GM18951 (cell line): ENCODE measurements at regions not wholly inside any gene's neighbourhood (a gene's known extent, or its start where the extent isn't known, plus 50 kb on each side); places are given as distances from the start of the nearest gene placed in this dataset.

Experiments used
- POLR2A ChIP-seq: IDR thresholded peaks from 4 replicates; pipeline ENCODE4 v1.6.1; 2011; ENCODE audit warnings: mild to moderate bottlenecking; ENCODE audit not compliant: insufficient read length, insufficient read depth; ENCODE audit errors: extremely low read depth
- in situ Hi-C: fragments of 300-500 bp; cut with MboI; formaldehyde crosslinking; loops from one replicate; pipeline ENCODE4 v1.12.0; 2022; ENCODE audit warnings: low sequenced_read_pairs, mixed read lengths, inconsistent platforms; ENCODE audit not compliant: unreplicated experiment

DNA sequence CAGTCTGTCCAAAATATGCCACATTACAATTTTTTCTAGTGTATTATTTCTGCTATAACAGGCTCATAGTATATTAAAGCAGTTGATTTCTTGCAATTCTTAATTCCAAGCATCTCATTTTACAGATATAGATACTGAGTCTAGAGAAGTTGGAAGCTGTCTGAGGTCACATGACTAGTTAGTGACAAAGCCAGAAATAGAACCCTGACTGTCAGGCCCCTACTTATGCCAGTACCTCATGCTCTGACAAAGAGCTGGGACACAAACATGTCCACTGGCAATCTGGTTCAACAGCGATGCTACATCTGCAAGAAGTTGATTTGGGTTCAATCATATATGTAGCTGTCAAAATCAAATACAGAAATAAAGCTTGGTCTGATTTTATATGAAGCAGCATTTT lies 750.4 kb upstream of the FAM98A start:
- no peak for TF ChIP-seq POLR2A
- in situ Hi-C loops: no loop called here

DNA sequence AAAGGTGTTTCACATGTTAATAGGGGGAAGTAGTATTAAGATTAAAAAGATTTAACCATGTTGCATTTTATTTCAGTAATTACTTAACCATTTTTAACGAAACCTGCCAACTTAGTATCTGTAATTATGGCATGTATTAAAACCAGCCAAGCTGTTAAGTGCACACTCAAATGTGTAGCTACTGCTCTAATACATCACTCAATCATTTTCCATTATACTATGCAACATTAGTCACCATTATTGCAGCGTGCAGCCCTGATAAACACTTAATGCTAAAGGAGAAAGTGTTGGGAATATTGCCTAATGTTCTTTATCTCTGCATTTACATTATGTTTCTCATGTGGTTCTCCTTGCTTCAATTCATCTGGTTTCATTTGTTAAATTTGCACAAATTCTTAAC lies 745.9 kb upstream of the FAM98A start:
- no peak for TF ChIP-seq POLR2A
- in situ Hi-C loops: no loop called here

DNA sequence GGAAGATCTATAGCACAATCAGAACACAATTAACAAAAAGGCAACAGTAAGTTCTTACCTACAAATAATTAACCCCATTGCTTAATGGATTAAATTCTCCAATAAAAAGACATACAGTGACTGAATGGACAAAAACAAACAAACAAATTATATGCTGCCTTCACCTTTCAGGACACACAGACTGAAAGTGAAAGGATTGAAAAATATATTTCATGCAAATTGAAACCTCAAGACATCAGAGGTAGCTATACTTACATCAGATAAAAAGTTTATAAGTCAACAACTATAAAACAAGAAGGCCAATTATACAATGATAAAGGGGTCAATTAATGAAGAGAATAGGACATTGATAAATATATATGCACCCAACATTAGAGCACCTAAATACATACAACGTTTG lies 741.2 kb upstream of the FAM98A start:
- TF ChIP-seq POLR2A: no peak
- in situ Hi-C loops: no loop called here

DNA sequence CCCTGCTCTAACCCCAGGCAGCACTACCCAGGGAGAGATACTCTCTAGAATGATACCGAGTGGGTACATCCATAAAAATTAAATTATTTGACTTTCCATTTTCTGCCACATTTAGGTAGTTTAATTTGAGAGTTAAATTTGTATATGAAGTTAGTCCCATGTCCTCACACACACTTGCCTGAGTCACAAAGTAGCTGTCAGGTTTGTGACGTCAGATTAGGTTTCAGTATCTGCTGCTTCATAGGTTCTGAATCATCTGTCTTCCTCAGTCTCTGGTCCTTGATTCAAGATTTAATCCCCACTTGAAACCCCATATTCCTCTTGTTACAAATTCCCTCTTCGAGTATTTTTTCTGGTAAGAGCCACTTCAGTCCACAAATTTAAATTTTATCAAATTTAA lies 738.6 kb upstream of the FAM98A start:
- no peak for TF ChIP-seq POLR2A
- in situ Hi-C loops: no loop called here

DNA sequence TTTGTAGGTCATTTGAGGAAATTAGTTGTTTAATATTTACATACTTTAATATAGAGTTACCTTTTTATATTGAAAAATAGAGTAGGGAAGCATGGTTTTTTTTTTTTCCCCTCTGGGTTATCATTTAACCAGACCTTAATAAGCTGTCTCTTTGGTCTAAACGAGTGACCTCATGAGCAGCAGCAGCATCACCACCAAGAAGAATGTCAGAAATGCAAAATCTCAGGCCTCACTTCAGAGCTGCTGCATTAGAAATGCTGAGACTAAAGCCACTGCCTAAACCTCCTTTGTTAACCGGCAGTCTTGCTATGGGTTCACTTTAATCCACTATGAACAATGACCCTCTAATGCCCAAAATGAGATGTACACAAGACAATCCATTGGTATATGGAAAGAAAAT lies 733.7 kb upstream of the FAM98A start:
- in situ Hi-C loops: no loop called here
- TF ChIP-seq POLR2A: no peak

DNA sequence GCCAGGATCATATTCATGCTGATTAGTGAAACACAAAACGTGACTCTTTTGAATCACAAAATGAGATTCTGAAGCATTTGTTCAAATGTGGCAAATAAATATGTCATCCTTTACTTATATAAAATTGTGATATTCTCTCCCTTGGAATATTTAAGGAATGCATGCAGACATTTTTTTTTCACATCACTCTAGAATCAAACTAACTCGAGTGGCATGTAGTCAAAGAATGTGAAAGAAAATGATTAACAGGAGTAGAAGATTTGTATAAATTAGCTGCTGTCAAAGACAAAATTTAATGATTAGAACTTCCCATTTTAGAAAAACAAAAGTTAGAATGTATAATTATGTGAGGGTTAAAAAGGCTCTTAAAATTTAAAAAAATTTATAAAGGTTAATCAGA lies 721.0 kb upstream of the FAM98A start:
- no peak for TF ChIP-seq POLR2A
- in situ Hi-C loops: no loop called here

DNA sequence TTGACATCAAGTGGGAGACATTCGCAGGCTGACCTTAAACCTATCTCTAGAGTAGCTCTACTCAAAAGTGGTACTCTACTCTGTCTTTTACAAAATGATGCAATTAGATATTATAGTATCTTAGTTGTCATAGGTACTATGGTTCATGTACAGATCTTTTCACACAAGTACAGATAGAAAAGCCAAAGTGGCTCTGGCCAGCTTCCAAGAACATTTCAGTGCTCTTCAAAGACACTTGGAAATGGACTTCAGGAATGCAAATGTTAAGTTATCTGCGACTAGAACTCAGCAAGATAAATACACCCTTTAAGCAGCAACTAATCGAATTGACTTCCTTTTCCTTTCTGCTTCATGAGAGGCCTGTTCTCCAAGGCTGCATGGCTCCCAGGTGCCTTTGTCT lies 718.7 kb upstream of the FAM98A start:
- in situ Hi-C loops: no loop called here
- TF ChIP-seq POLR2A: no peak

DNA sequence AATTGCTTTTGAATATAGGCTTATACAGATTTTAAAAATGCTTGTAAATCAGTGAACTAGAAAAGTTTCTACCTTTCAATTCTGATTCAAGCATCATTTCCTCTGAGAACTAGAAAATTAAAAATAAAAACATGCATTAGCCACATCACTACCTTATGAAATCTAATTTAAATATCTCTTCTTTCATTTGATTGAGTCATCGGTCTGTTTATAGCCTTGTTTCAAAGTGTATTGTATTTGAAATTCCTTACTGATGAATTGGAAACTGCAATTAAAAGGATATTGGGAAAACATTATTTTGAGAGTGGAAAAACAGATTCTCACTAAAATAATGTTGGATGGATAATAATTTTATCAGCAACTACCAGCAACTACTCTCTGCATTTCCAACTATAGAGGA lies 717.7 kb upstream of the FAM98A start:
- no peak for TF ChIP-seq POLR2A
- in situ Hi-C loops: no loop called here

DNA sequence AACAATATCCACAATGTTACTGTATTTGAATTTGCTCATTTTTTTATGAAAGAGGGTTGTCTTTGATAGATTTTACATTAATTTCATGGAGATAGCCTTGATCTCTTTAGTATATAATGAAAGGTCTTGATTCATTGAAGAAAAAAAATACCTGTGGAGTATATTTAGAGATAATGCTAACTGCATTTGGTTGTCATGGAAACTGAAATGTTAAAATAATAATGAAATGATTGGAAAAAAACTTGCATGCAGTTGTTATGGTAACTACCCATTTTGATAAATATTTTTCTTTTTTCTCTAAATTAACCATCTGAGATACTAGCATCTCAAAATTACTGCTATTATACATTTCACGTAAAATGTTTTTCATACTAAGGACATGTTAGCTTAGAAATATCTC lies 712.7 kb upstream of the FAM98A start:
- no peak for TF ChIP-seq POLR2A
- in situ Hi-C loops: no loop called here

DNA sequence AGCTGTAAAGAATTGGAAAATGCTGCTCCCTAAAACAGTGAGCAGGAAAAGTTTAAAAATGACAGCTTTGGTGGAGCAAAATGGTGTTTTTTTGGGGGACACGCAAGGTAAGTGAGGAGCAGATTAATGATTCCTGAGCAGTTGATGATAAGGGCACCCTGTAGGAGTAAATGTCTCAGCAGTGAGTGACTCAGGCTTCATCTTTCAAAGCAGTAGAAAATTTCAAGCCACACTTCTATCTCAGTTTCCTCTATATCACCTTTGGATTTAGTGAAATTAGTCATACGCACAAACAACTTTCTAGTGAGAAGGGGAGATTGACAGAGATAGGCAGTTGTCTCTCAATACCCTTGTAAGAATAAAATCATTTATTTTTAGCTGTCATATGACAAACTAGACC lies 709.0 kb upstream of the FAM98A start:
- in situ Hi-C loops: no loop called here
- TF ChIP-seq POLR2A: no peak

DNA sequence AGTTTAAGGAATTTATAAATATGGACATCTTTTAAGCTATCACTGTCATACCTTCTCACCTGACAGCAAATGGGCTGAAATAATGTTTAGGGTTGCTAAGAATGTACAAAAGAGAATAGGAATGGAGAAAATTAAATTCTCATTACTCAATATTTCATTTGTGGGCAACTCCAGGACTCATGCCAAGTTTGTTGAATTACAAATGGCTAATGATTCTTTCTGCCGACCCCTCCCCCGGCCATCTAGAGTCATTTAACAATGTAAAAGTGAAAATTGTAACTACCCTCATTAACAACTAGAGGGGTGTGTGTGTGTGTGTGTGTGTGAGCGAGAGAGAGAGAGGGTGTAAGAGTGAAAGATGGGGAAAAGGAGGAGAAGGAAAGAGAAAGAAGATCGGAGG lies 708.5 kb upstream of the FAM98A start:
- in situ Hi-C loops: no loop called here
- no peak for TF ChIP-seq POLR2A

DNA sequence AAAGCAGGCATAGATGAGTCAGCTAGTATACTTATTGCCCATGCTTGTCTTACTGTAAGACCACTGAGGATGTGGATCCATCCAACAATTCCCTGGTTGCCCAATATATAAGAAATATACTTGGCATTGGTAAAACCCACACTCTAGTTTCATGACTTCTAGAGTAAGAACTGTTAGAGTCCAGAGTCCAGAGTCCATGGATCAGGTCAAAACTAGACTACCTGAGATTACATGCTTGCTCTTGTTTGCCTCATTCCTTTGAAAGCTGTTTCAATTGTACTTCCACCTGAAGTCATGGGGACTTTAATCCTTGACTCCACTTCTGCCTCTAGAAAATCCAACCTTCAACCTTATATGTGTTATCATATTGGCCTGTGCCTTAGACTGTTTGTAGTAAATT lies 707.6 kb upstream of the FAM98A start:
- no peak for TF ChIP-seq POLR2A
- in situ Hi-C loops: no loop called here

DNA sequence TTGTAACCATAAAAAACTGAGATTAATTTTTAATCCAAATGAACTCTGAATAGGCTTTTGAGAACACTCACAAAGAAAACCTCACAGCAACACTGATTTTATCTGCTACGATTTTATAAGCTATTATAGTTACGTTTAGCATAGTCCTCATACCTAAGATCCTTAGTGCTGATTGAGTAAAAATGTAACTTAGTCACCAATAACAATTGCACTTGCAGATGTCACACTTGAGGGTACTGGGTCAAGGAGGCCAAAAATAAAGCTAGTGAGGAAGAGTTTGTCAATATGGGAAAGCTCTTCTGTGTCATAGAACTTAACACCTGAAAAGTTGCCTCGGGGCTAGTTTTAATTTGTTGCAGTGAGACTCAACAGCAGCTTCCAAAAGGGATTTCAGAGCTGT lies 706.5 kb upstream of the FAM98A start:
- no peak for TF ChIP-seq POLR2A
- in situ Hi-C loops: no loop called here

DNA sequence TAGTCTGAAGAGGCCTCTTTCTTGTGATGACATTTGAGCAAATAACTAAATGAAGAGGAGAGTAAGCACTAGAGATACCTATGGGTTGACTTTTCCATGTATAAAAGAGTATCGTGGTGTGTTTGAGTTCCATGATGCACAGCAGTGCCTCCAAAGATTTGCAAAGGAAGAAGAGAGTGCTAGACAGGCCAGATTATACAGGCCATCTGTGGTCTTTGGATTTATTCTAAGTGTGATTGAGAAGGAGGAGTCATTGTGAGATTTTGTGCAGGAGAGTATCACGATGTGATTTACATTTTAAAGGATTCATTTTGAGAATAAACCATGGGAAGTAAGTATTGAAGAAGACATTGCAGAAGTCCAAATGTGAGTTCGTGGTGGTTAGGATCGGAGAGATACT lies 695.9 kb upstream of the FAM98A start:
- in situ Hi-C loops: no loop called here
- no peak for TF ChIP-seq POLR2A

DNA sequence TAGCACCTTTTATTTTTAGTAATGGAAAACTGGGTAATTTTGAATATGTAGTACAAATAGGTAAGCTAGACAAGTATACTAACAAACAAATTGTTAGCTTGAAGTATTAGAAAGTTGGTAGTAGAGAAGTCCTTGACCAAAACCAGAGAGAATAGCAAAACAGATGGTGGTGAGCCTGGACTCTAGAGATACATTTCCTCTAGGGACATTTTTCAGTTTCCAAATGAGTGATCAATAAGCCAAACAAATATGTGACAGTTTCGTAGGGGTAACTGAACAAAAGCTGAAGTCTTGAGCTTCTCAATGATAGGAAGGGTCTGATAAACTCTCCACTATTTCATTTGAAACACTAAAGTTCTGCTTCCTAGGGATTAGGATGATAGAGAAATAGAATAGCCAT lies 692.0 kb upstream of the FAM98A start:
- in situ Hi-C loops: no loop called here
- TF ChIP-seq POLR2A: no peak
